Tibial artery (tissue), 4 donors: ENCODE measurements at regions not wholly inside any gene's neighbourhood (a gene's known extent, or its start where the extent isn't known, plus 50 kb on each side); places are given as distances from the start of the nearest gene placed in this dataset.

Source experiments
- DNase-seq, 2 donors: peaks; one replicate each; pipeline ENCODE4 v3.0.0-alpha.2; 2019
- H3K27ac ChIP-seq, 2 donors: fragments of 200-600 bp; sonication (generic) in 1 of 2; 1 replicate in 1 of 2; 2 replicates in 1 of 2; pipeline ENCODE4 v1.5.1; 2018 to 2019; ENCODE audit warnings: mild to moderate bottlenecking in 1 of 2
- H3K27me3 ChIP-seq, 2 donors: fragments of 200-600 bp; sonication (generic) in 1 of 2; one replicate each; pipeline versions ENCODE4 v1.5.1 to v1.6.0; 2016 to 2019
- H3K36me3 ChIP-seq, 3 donors: fragments of 200-600 bp; sonication (generic) in 2 of 3; one replicate each; pipeline ENCODE4 v1.5.1; 2016 to 2019; ENCODE audit warnings: mild to moderate bottlenecking in 2 of 3
- H3K4me1 ChIP-seq, 4 donors: fragments of 200-600 bp; sonication (generic) in 2 of 4; 1 replicate in 3 of 4; 2 replicates in 1 of 4; pipeline ENCODE4 v1.5.1; 2016 to 2019
- H3K4me3 ChIP-seq, 2 donors: fragments of 200-600 bp; sonication (generic) in 1 of 2; 1 replicate in 1 of 2; 2 replicates in 1 of 2; pipeline ENCODE4 v1.5.1; 2018 to 2019; ENCODE audit warnings: mild to moderate bottlenecking in 2 of 2
- H3K9me3 ChIP-seq, 3 donors: fragments of 200-600 bp; sonication (generic) in 1 of 3; one replicate each; pipeline ENCODE4 v1.5.1; 2016 to 2019
- CTCF ChIP-seq, 2 experiments: fragments of 200-600 bp in 1 of 2; fragments of 450-650 bp in 1 of 2; IDR thresholded peaks; one replicate each; pipeline ENCODE4 v1.5.1; 2017 to 2019; ENCODE audit warnings: antibody characterized with exemption in 2 of 2, mild to moderate bottlenecking in 1 of 2, moderate library complexity in 1 of 2
- intact Hi-C: fragments of 100-400 bp; cut with DNase I; formaldehyde crosslinking; loops from one replicate; pipeline ENCODE4 v1.15.0; 2023; ENCODE audit warnings: low total_unique reads

GRCh38 chr1:56202796-56203492 is 376.4 kb downstream of the PLPP3 start:
- TF ChIP-seq CTCF (IDR thresholded peaks at IDR 0.05), result no peak
- Histone ChIP-seq H3K27ac (no peak overlapping the region), H3K36me3 (no peaks in the 10 kb centered on the region), H3K9me3 (peaks cover 0 to 5% (median 0%) of the 10 kb centered on the region in 3 donors), H3K4me3 (no peak overlapping the region), H3K4me1 (peaks cover 0 to 4% (median 0%) of the 10 kb centered on the region in 4 donors), H3K27me3 (no peaks in the 10 kb centered on the region)
- no peak for DNase-seq
- intact Hi-C loops, result no loop called here

- intact Hi-C loops, result no loop called here
- Histone ChIP-seq H3K36me3 (no peaks in the 10 kb centered on the region), H3K4me3 (no peak overlapping the region), H3K4me1 (peaks cover 0 to 4% (median 1%) of the 10 kb centered on the region in 4 donors), H3K9me3 (peaks cover 0 to 5% (median 0%) of the 10 kb centered on the region in 3 donors), H3K27ac (no peak overlapping the region), H3K27me3 (no peaks in the 10 kb centered on the region)
- no peak for TF ChIP-seq CTCF (IDR thresholded peaks at IDR 0.05)
- no peak for DNase-seq
Observed at GRCh38 chr1:56202186-56202585, 377.2 kb downstream of the PLPP3 start.

GRCh38 chr1:56200896-56201295 is 378.5 kb downstream of the PLPP3 start:
- peaks cover 0 to 13% (median 2%) of the 10 kb centered on the region in 4 donors for H3K4me1 ChIP-seq
- H3K36me3 ChIP-seq, result no peaks in the 10 kb centered on the region
- no peaks in the 10 kb centered on the region for H3K9me3 ChIP-seq
- no peak overlapping the region for H3K27ac ChIP-seq
- no peak overlapping the region for H3K4me3 ChIP-seq
- no peak for TF ChIP-seq CTCF (IDR thresholded peaks at IDR 0.05)
- H3K27me3 ChIP-seq, result no peaks in the 10 kb centered on the region
- no peak for DNase-seq
- intact Hi-C loops, result no loop called here

GRCh38 chr1:56200442-56200841 is 378.9 kb downstream of the PLPP3 start:
- no peak for TF ChIP-seq CTCF (IDR thresholded peaks at IDR 0.05)
- Histone ChIP-seq H3K36me3 (no peaks in the 10 kb centered on the region), H3K27ac (no peak overlapping the region), H3K4me1 (peaks cover 0 to 13% (median 2%) of the 10 kb centered on the region in 4 donors), H3K9me3 (no peaks in the 10 kb centered on the region), H3K27me3 (no peaks in the 10 kb centered on the region), H3K4me3 (no peak overlapping the region)
- intact Hi-C loops, result no loop called here
- DNase-seq, result no peak

- Histone ChIP-seq H3K27ac (no peak overlapping the region), H3K27me3 (no peaks in the 10 kb centered on the region), H3K4me3 (no peak overlapping the region), H3K36me3 (no peaks in the 10 kb centered on the region), H3K4me1 (peaks cover 0 to 13% (median 2%) of the 10 kb centered on the region in 4 donors), H3K9me3 (no peaks in the 10 kb centered on the region)
- intact Hi-C loops, result no loop called here
- TF ChIP-seq CTCF (IDR thresholded peaks at IDR 0.05), result no peak
- no peak for DNase-seq
Observed at GRCh38 chr1:56199956-56200355, 379.4 kb downstream of the PLPP3 start.
